ENCODE measurements at regions not wholly inside any gene's neighbourhood (a gene's known extent, or its start where the extent isn't known, plus 50 kb on each side); places are given as distances from the start of the nearest gene placed in this dataset.

DNA sequence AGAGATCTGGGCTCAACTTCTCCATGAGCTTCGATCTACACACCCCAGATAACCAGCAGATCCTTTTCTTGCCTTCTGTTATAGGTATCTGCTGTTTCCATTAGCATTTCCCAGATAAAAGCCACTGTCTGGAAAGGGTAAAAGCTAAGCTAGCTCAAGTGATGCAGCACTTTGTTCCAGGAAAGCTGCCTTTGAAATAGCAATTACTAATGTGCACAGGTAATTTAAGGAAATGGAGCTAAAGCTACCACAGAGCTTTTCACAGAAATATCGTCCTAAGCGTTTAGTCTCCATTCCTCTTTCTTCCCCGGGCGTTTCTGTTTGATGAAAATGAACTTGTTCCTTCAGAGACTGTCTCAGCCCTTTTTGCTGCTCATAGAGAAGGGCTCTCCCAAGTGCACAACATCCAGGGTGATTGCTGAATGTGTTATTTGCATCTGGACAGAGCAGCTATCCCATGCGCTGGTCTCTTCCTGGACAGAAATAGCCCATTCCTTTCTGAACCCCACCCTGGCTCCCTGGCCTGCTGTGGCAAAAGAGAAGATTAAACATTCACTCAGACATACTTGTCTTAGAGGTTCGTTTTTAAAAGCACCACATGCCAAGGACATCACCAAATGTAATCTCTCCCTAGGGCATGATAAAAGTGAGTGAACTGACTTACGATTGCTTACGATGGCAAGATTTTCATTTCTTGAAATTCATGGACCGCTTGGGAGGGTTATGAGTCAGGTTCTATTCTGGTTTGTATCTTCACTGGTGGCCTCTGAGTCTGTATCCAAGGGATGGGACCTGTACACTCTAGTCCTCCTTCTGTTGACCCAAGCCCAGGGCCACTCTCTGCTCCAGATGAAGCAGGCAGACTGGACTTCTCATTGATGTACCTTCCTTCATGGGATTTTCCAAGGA lies 429.1 kb upstream of the CDH4 start:
- no peak for DNase-seq
- intact Hi-C loops (cut with DNase I, micrococcal nuclease) = no loop called here
- ATAC-seq = no peak

DNA sequence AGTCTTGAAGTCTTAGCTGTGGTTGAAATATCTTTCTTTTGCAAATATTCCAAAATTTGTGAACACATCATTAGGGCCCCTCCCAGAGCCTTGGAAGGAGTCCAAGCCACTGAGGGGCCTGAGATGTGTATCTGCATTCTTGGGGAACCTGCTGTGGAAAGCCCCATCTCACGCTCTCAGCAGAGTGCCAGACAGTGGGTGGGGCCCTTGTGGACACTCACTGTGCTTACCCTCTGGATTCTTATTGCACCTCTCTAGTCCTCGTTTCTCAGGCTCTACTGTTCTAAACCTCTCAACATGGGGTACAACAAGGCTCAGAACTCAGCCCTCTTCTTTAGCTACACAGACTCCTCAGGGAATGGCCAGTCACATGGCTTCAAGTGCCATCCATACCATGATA lies 416.2 kb upstream of the CDH4 start:
- intact Hi-C loops (cut with DNase I, micrococcal nuclease) = no loop called here
- no peak for DNase-seq
- ATAC-seq = no peak

DNA sequence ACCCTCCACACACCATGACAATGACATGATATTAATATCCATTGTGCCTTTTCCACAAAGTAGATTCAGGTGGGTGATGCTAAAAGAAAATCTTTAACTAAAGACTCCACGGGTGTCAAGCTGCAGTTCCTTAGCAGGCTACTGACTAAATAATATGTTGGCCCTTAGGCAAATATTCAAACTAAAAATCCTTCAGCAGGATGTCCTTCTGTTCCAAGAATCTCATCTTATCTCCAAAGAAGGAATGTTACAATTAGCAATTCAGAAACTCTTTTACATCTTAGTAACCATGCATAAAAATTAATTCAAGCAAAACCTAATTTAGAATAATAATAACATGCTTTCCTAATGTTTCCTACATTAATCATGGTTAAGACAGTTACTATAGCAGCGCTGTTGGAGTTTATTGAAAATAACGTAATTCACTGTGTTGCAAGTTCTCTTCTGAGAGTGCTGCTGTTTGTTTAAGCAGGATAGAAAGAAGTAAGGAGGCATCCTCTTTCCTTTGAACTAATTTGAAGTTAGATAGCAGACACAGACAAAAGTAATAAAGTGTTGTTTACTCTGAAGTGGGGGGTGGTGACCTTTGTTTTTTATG lies 414.8 kb upstream of the CDH4 start:
- no peak for ATAC-seq
- intact Hi-C loops (cut with DNase I, micrococcal nuclease) = no loop called here
- no peak for DNase-seq

DNA sequence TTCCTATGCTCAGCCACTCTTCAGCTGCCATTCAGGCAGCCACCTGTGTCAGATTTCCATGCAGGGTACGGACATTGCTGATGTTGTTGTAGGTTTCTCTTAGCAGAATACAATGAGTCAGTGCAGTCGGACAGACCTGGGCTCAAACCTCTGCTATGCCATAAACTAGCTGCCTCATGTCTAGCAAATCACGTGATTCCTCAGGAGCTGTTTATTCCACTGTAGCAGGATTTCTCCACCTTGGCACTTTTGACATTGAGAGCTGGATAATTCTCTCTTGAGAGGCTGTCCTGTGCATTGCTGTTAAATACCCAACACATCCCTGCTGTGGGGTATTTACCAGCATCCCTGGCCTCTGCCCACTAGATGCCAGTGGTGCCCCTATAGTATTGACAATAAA lies 413.8 kb upstream of the CDH4 start:
- intact Hi-C loops (cut with DNase I, micrococcal nuclease) = no loop called here
- ATAC-seq = no peak
- no peak for DNase-seq

DNA sequence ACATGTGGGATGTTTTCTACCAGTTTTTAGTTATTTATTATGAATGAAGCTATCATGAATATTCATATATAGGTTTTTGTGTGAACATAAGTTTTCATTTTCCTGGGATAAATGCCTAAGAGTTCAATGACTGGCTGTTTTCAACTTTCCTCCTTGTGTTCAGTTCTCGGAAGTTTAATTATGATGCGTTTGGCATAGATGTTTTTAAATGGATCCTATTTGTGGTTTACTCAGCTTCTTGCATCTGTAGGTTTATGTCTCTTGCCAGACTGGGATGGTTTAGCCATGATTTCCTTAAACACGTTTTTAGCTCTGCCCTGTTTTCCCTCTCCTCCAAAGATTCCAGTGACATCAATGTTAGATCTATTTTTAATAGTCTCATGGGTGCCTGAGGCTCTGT lies 411.1 kb upstream of the CDH4 start:
- intact Hi-C loops (cut with DNase I, micrococcal nuclease) = no loop called here
- DNase-seq (no peak), ATAC-seq (no peak)

DNA sequence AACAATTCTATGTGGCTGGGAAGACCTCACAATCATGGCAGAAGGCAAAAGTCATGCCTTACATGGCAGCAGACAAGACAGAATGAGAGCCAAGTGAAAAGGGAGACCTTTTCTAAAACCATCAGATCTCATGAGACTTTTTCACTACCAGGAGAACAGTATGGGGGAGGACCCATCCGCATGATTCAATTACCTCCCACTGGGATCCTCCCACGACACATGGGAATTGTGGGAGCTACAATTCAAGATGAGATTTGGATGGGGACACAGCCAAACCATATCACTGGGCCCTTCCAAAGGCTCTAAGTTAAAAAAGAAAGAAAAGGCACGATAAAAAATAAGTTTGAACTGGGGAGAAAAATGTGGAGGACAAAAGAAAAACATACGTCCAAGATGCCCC lies 406.9 kb upstream of the CDH4 start:
- DNase-seq = no peak
- no peak for ATAC-seq
- intact Hi-C loops (cut with DNase I, micrococcal nuclease) = no loop called here

DNA sequence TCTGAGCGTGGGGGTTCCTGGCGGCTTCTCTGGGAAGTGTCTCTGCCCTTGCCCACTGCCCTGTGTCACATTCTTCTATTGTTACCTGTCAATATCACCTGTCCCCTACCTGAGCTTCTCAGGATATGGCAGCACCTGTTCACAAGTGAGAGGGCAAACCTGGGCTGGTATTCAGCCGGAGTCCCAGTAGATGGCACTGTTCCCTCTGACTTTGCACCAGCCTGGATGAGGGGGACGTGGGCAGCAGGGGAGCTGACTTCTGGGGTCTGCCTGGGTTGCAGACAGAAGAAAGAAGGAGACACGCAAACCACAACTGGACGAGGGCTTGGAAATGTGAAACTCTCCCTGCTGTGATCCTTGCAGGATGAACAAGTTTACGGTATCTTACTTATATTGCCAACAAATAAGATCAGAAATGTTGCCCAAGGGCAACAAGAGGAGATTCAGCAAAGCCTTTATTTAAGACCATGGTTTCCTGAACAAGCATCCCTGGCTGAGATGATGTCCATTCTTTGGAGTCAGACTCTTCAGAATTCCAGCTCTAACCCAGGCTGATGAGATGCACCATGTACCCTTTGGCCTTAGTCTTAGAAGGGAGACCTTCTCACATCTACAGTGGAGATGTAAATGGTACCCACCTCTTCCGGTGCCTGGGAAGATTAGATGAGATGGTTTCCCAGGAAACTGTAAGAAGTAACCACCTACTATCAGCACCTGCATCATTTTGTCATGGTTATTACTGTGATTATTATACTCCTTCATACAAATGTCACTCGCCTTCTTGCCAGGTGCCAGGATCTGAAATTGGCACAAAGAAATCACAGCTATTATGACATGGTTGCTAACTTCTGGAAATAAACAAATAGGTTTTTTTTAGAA lies 400.0 kb upstream of the CDH4 start:
- DNase-seq (no peak), ATAC-seq (no peak)
- intact Hi-C loops (cut with DNase I, micrococcal nuclease) = no loop called here

DNA sequence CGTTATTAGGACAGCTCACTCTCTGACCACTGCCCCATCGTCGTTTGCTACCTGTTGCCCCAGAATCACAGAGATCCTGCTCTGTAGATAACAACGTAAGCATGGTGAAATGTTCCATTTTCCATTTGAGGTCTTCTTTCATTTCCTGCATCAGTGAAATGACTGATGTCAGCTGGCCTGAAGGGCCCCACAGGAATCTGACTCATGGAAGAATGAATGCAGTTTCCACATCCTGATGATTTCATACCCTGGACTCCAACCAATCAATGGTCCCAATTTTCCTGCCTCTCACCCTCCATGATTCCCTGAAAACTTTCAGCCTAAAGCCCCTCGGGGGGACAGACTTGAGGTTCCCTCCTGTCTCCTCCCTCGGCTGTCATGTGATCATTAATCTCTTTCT lies 394.4 kb upstream of the CDH4 start:
- ATAC-seq (no peak), DNase-seq (no peak)
- intact Hi-C loops (cut with DNase I, micrococcal nuclease) = no loop called here

DNA sequence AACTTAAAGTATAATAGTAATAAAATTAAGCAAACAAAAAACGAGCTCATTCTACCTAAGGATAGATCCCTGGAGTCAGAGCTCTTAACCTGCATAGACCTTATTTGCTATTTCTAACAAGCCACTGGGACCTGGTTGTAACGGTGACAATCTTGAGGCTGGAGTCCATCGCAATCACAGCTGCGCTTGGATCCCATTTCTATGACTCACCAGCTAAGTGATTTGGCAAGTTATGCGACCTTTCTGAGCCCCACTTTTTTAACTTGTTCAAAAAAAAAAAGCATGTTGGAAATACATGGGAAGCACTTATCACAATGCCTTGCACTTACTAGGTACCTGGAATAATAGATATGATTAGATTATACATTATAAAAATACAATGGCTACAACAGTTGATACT lies 389.5 kb upstream of the CDH4 start:
- no peak for ATAC-seq
- no peak for DNase-seq
- intact Hi-C loops (cut with DNase I, micrococcal nuclease) = no loop called here

DNA sequence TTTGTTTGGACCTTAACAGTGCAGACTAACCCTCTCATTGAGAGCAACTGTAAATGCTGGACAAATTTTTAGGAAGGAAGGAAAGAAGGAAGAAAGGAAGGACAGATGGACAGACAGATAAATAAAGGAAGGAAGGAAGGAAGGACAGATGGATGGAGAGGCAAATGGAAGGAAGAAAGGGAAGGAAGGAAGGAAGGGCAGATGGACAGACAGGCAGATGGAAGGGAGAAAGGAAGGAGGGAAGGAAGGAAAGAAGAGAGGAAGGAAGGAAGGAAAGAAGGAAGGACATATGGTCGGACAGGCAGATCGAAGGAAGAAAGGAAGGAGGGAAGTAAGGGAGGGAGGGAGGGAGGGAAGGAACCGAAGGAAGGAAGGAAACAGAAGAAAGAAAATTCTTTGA lies 388.5 kb upstream of the CDH4 start:
- DNase-seq (no peak), ATAC-seq (no peak)
- intact Hi-C loops (cut with DNase I, micrococcal nuclease) = no loop called here

DNA sequence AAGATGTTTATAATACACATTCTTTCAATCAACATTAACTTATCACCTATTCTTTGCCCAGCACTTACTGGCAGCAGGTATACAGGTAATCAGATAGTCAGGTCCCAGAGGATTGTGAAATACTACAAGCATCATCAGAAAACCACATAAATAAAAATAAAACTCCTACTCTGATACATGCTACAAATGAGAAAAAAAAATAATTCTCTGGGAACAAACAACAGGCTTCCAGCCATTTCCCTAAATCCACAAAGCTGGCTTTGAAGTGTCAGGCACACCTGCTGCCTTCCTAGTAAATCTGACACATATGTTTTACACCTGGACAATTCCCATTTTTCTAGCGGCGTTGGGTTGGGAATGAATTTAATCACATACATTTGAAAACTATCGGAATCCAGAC lies 384.5 kb upstream of the CDH4 start:
- intact Hi-C loops (cut with DNase I, micrococcal nuclease) = no loop called here
- no peak for ATAC-seq
- DNase-seq = no peak

DNA sequence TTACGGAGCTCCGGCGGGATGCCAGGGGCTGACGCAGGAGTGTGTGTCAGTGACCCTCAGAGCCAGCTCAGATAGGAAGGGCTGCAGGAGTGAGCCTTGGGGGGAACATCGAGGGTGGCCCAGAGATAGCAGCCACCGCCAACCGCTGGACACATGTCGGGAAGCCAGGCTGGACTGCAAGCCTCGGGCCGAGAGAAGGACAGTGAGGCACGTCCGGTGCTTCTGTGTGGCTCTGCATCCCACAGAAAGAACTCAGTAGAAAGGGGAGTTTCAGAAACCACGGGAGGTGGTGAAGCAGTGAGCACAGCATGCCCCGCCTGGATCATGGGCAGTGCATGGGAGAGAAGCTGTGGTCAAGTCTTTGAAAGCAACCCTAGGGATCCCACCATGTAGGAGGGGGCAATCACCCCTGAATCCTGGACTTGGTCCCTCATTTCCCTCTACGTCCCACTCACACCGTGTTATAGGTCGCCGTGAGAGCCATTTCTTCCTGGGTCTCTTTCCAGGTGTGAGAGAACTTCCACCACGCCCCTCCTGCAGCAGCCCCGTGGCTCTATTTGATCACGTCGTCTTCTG lies 383.7 kb upstream of the CDH4 start:
- DNase-seq (no peak), ATAC-seq (no peak)
- intact Hi-C loops (cut with DNase I, micrococcal nuclease) = no loop called here

DNA sequence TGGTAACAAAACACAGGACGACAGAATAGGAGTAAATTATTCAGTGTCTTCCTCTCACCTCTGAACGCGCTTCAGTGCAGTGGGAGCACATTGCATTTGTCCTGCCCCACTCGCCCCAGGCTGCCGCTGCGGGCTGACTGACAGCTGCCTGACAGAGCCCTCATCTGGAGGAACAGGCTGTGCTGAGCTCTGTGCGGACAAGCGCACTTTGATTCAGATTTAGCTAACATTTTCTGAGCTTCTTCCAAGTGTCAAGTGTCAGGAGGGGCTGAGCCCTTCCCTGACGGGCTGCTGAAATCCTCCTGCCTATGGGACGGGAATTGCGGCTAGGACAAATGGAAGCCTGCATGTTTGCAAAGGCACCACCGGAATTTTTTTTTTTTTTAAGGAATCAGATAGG lies 383.0 kb upstream of the CDH4 start:
- DNase-seq (no peak), ATAC-seq (no peak)
- intact Hi-C loops (cut with DNase I, micrococcal nuclease) = no loop called here

DNA sequence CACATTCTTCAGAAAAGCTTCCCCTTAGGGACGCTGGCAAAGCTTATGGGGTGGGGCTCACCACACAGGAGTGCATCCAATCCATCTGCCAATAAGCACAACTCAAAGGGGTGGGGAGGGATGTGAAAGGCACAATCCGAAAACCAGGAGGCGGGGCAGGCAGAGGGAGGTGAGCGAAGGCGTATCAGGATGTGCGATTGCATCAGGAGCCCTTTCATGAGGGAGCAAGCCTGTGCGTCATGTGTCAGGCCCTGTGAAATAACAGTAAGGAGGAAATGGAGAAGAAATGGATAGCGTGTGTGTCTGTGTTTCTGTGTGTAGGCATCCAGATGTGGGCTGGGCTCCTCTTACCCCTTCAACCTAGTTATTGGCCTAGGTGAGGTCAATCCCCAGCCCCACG lies 382.4 kb upstream of the CDH4 start:
- intact Hi-C loops (cut with DNase I, micrococcal nuclease) = no loop called here
- DNase-seq (no peak), ATAC-seq (no peak)

DNA sequence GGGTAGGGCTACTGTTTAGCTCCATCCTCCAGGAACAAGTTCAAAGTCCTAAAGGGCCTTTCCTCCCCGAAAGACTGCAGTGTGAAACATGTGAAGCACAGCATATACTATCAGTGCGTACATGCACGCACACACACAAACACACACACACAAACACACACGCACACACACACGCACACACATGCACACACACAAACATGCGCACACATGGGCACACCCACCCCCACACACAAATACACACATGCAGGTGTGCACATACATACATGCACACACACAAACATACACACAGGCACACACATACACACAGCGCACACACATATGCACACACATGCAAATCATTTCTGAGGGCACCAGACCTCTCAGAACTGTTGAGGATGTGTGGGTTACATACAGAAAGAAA lies 382.0 kb upstream of the CDH4 start:
- ATAC-seq = no peak
- intact Hi-C loops (cut with DNase I, micrococcal nuclease) = no loop called here
- no peak for DNase-seq

DNA sequence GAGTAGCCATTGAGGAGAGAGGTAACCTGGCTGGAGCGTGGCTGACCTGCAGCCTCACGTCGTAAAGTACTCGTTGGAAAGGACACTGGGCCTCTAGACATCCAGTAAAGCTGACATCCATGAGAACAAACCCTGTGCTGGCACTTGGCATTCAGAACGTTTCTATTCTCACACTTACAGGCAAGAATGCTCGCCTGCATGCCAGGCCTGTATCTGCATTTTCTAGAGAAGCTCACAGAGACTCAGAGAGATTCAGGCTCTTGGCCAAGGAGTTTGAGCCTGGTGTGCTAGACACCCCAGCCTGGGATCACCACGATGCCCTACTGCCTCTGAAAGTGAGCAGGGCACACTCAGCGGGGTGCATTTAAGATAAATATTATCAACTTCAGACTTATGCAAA lies 379.8 kb upstream of the CDH4 start:
- DNase-seq (no peak), ATAC-seq (no peak)
- intact Hi-C loops (cut with DNase I, micrococcal nuclease) = no loop called here

DNA sequence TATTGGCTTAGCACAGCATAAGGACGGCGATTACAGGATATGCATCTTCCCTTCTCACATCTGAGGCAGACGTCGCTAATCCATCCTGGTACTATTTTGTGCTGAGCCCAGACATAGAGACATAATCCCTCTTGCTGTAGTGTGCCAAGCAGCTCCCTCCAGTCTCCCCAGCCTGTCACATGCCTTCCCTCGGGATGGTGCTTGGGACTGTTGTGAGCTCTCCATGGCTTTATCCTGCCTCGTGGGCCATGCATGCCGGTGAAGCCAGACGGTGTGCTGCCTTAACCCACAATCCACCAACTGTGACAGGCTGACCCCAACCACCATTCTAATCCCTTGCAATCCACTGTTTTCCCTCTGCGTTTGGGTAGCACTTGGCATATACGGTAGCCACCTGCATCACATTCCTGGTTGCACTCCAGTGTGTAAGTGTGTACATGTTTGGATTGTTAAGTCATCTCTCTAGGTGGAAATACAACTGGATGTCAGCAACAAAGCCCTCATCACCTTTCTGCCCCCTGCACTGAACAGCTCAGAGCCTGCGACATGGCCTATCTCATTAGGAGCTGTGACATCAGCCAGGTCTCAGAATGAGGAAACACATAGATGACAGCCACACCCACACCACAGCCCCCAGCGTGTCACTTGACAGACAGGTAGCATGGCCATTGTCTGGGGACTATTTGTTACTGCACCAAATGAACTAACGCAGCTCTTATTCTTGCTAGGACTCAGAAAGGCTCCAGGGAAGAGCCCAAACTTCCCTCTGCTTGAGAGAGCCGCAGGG lies 374.8 kb upstream of the CDH4 start:
- no peak for ATAC-seq
- intact Hi-C loops (cut with DNase I, micrococcal nuclease) = no loop called here
- DNase-seq = no peak

DNA sequence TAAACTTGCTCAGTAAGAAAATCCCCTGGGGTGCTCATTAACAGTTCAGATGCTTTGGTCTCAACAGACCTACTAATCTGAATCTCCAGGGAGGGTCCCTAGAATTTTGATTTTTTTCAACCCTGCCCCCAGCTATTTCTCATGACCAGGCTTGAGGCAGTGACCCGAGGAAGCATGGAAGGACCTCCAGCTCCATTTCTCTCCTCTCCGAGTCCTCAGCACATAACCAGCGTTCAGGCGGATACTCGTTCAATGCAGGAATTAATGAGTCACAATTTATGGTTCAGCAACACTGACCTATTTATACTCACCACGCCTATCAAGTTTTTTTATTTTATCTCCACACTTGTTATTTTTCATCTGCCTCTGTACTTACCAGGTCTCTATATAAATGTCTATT lies 369.2 kb upstream of the CDH4 start:
- intact Hi-C loops (cut with DNase I, micrococcal nuclease) = no loop called here
- no peak for DNase-seq
- no peak for ATAC-seq

DNA sequence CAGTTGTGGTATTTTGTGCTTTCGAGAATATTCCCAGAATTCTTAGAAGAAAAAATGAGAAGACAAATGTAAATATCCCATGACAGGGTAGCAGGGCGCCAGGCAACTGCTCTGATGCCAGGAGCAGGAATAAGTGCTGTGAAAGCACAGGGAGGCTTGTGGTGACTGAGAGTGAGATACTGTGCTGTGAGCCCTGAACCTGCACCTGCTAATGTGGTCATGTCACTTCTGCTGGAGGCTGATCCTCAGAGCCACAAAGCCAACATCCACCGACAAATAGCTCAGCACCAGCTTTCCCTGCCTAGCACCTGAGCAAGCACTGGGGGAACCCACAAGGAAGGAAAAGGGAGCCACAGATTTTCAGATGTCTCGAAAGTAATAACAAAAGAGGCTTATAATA lies 368.6 kb upstream of the CDH4 start:
- DNase-seq (no peak), ATAC-seq (no peak)
- intact Hi-C loops (cut with DNase I, micrococcal nuclease) = no loop called here
